H9 (cell line): ENCODE measurements at regions not wholly inside any gene's neighbourhood (a gene's known extent, or its start where the extent isn't known, plus 50 kb on each side); places are given as distances from the start of the nearest gene placed in this dataset.

Experiments
- DNase-seq: peaks from one replicate; pipeline ENCODE4 v3.0.0-alpha.2; 2017
- H2AFZ ChIP-seq: one replicate; pipeline ENCODE4 v1.6.1; 2013; ENCODE audit warnings: mild to moderate bottlenecking, low read length, control low read depth, moderate library complexity
- H2AK5ac ChIP-seq: 2 replicates; pipeline ENCODE4 v1.6.1; 2013; ENCODE audit warnings: low read length, control low read depth, mixed read lengths; ENCODE audit not compliant: insufficient read length
- H2BK120ac ChIP-seq: one replicate; pipeline ENCODE4 v1.6.1; 2013; ENCODE audit warnings: low read depth, mild to moderate bottlenecking, low read length, control low read depth, inconsistent platforms; ENCODE audit not compliant: poor library complexity, severe bottlenecking
- H2BK12ac ChIP-seq: 2 replicates; pipeline ENCODE4 v1.6.1; 2013; ENCODE audit warnings: low read length, control low read depth, mixed read lengths, low read depth; ENCODE audit not compliant: insufficient read length
- H2BK15ac ChIP-seq: 2 replicates; pipeline ENCODE4 v1.6.1; 2013; ENCODE audit warnings: low read depth, low read length, control low read depth
- H2BK20ac ChIP-seq: one replicate; pipeline ENCODE4 v1.6.1; 2013; ENCODE audit warnings: low read depth, mild to moderate bottlenecking, low read length, control low read depth, inconsistent platforms; ENCODE audit not compliant: poor library complexity, severe bottlenecking
- H2BK5ac ChIP-seq: 2 replicates; pipeline ENCODE4 v1.6.1; 2013; ENCODE audit warnings: low read length, control low read depth, mixed read lengths; ENCODE audit not compliant: insufficient read length
- H3K14ac ChIP-seq: 2 replicates; pipeline ENCODE4 v1.6.1; 2013; ENCODE audit warnings: low read length, control low read depth; ENCODE audit not compliant: insufficient read depth
- H3K18ac ChIP-seq: 2 replicates; pipeline ENCODE4 v1.6.1; 2013; ENCODE audit warnings: low read depth, mild to moderate bottlenecking, mixed read lengths, low read length, control low read depth; ENCODE audit not compliant: insufficient read length
- H3K23ac ChIP-seq: 2 replicates; pipeline ENCODE4 v1.6.1; 2013; ENCODE audit warnings: low read length, control low read depth, mixed read lengths, low read depth; ENCODE audit not compliant: insufficient read length
- H3K23me2 ChIP-seq: 2 replicates; pipeline ENCODE4 v1.6.1; 2013; ENCODE audit warnings: low read depth, mild to moderate bottlenecking, mixed read lengths, low read length, control low read depth; ENCODE audit not compliant: insufficient read length, poor library complexity, severe bottlenecking
- H3K27ac ChIP-seq: 2 replicates; pipeline ENCODE4 v1.5.1; 2013; ENCODE audit warnings: low read length, control low read depth, mixed read lengths, low read depth; ENCODE audit not compliant: insufficient read length
- H3K27me3 ChIP-seq: 2 replicates; pipeline ENCODE4 v1.6.1; 2013; ENCODE audit warnings: low read length, control low read depth, inconsistent platforms; ENCODE audit not compliant: insufficient read depth
- H3K4ac ChIP-seq: 2 replicates; pipeline ENCODE4 v1.6.1; 2013; ENCODE audit warnings: low read depth, mild to moderate bottlenecking, control low read depth, inconsistent platforms, low read length, moderate library complexity
- H3K4me1 ChIP-seq: 2 replicates; pipeline ENCODE4 v1.6.1; 2013; ENCODE audit warnings: low read length, control low read depth, inconsistent platforms; ENCODE audit not compliant: insufficient read depth
- H3K4me2 ChIP-seq: 2 replicates; pipeline ENCODE4 v1.6.1; 2013; ENCODE audit warnings: low read length, control low read depth, mixed read lengths; ENCODE audit not compliant: insufficient read length, insufficient read depth
- H3K56ac ChIP-seq: 2 replicates; pipeline ENCODE4 v1.6.1; 2013; ENCODE audit warnings: low read depth, mild to moderate bottlenecking, mixed read lengths, low read length, control low read depth; ENCODE audit not compliant: insufficient read length
- H3K79me1 ChIP-seq: 2 replicates; pipeline ENCODE4 v1.6.1; 2013; ENCODE audit warnings: low read depth, mild to moderate bottlenecking, moderate library complexity, low read length, control low read depth, inconsistent platforms; ENCODE audit not compliant: insufficient read depth, poor library complexity, severe bottlenecking
- H3K79me2 ChIP-seq: 2 replicates; pipeline ENCODE4 v1.6.1; 2013; ENCODE audit warnings: low read length, control low read depth, inconsistent platforms; ENCODE audit not compliant: insufficient read depth
- H3K9ac ChIP-seq: 2 replicates; pipeline ENCODE4 v1.6.1; 2013; ENCODE audit warnings: low read length, control low read depth, mixed read lengths; ENCODE audit not compliant: insufficient read length; ENCODE audit errors: extremely low read depth
- H3K9me3 ChIP-seq: one replicate; pipeline ENCODE4 v1.6.1; 2013; ENCODE audit warnings: low read depth, low read length, inconsistent platforms; ENCODE audit not compliant: control insufficient read depth
- H3T11ph ChIP-seq: one replicate; pipeline ENCODE4 v1.6.1; 2013; ENCODE audit warnings: mild to moderate bottlenecking, low read length, control low read depth, inconsistent platforms
- H4K20me1 ChIP-seq: one replicate; pipeline ENCODE4 v1.6.1; 2013; ENCODE audit not compliant: control insufficient read depth, insufficient read length, insufficient read depth
- H4K5ac ChIP-seq: 2 replicates; pipeline ENCODE4 v1.6.1; 2013; ENCODE audit warnings: low read depth, mild to moderate bottlenecking, mixed read lengths, low read length, control low read depth; ENCODE audit not compliant: insufficient read length
- H4K8ac ChIP-seq: replicated peaks from 2 replicates; pipeline ENCODE4 v1.6.1; 2013; ENCODE audit warnings: low read length, control low read depth, mixed read lengths, low read depth; ENCODE audit not compliant: insufficient read length
- H4K91ac ChIP-seq: 2 replicates; pipeline ENCODE4 v1.6.1; 2013; ENCODE audit warnings: low read depth, mild to moderate bottlenecking, moderate library complexity, mixed read lengths, low read length, control low read depth; ENCODE audit not compliant: insufficient read length
- H3K27ac Mint-ChIP-seq, 3 experiments: 2 replicates in 2 of 3; 3 replicates in 1 of 3; pipeline ENCODE4 v1.8.0; 2020 to 2021; ENCODE audit warnings: mixed read lengths in 3 of 3, mild to moderate bottlenecking in 1 of 3, moderate library complexity in 1 of 3
- H3K27me3 Mint-ChIP-seq: 2 replicates; pipeline ENCODE4 v1.8.0; 2021; ENCODE audit warnings: low read depth, mild to moderate bottlenecking, moderate library complexity, mixed read lengths
- H3K36me3 Mint-ChIP-seq, 3 experiments: 2 replicates in 2 of 3; 3 replicates in 1 of 3; pipeline ENCODE4 v1.8.0; 2020 to 2021; ENCODE audit warnings: low read depth in 3 of 3, mixed read lengths in 3 of 3; ENCODE audit not compliant: insufficient read depth in 1 of 3
- H3K4me1 Mint-ChIP-seq, 2 experiments: 2 replicates each; pipeline ENCODE4 v1.8.0; 2020; ENCODE audit warnings: mixed read lengths in 2 of 2
- H3K4me3 Mint-ChIP-seq, 2 experiments: 2 replicates in 1 of 2; 3 replicates in 1 of 2; pipeline ENCODE4 v1.8.0; 2020 to 2021; ENCODE audit warnings: mild to moderate bottlenecking in 2 of 2, mixed read lengths in 2 of 2, moderate library complexity in 1 of 2
- H3K9me3 Mint-ChIP-seq, 2 experiments: 2 replicates in 1 of 2; 3 replicates in 1 of 2; pipeline ENCODE4 v1.8.0; 2020; ENCODE audit warnings: mild to moderate bottlenecking in 2 of 2, mixed read lengths in 2 of 2, moderate library complexity in 1 of 2
- CTCF ChIP-seq: fragments of 200-600 bp; sonication (generic); conservative IDR thresholded peaks from 3 replicates; pipeline ENCODE4 v1.8.0; 2021; ENCODE audit warnings: antibody characterized with exemption, mild to moderate bottlenecking
- WGBS: extraction: QIAGEN DNeasy Blood & Tissue Kit; methylation state at CpG from one replicate; pipeline ENCODE4 v1.1.7; 2013; ENCODE audit warnings: missing lambda C conversion rate, low lambda C conversion rate, mixed read lengths; ENCODE audit not compliant: insufficient read length; ENCODE audit errors: extremely low coverage; 5-methylcytosine and 5-hydroxymethylcytosine counted together

DNA sequence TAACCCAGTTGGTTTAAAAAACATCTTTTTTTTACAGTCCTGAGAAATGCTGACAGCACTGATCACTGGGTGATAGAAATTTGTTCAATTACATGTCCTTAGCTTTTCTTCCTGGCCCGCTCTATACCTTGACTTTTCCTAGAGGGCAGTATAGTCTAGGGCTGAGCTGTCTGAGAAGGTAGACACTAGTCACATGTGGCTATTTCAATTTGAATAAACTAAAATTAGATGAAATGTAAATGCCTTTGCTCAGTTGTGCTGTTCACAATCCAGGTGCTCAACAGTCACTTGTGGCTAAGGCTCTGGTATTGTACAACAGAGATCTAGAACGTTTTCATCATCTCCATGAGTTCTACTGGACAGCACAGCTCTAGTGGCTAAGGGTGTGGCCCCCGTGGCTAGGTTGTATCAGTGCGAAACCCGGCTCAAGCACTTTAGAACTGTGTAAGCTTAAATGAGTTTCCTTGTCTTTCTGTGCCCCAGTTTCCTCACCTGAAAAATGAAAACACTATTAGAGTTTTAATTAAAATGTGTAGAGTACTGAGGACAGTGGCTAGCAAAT is 111.6 kb upstream of the WDR17 start:
- no peaks in the 10 kb centered on the region for H3K4me1 ChIP-seq
- TF ChIP-seq CTCF, result peak; percentile 69
- H3K18ac ChIP-seq, result no peak overlapping the region
- no CpG with 5 or more reads among the region's 5 CpGs for WGBS
- H2BK12ac ChIP-seq, result no peak overlapping the region
- no peak overlapping the region for H3T11ph ChIP-seq
- no peak for DNase-seq
- no peak overlapping the region for H3K9ac ChIP-seq
- Mint-ChIP-seq H3K4me1 (no peaks in the 10 kb centered on the region), H3K9me3 (no peaks in the 10 kb centered on the region; a peak in 1 of 5 replicates), H3K4me3 (no peak overlapping the region), H3K27me3 (no peaks in the 10 kb centered on the region), H3K27ac (no peak overlapping the region), H3K36me3 (no peaks in the 10 kb centered on the region; a peak in 1 of 7 replicates)
- H3K4ac ChIP-seq, result no peak overlapping the region
- H3K27ac ChIP-seq, result no peak overlapping the region
- H4K91ac ChIP-seq, result no peak overlapping the region
- H2BK20ac ChIP-seq, result no peak overlapping the region
- H3K14ac ChIP-seq, result no peak overlapping the region
- H4K20me1 ChIP-seq, result no peaks in the 10 kb centered on the region
- H3K23me2 ChIP-seq, result no peaks in the 10 kb centered on the region
- no peak overlapping the region for H2BK15ac ChIP-seq
- no peaks in the 10 kb centered on the region for H3K9me3 ChIP-seq
- no peak overlapping the region for H2AK5ac ChIP-seq
- no peak overlapping the region for H2BK120ac ChIP-seq
- H3K4me2 ChIP-seq, result no peak overlapping the region
- H3K23ac ChIP-seq, result no peak overlapping the region
- no peaks in the 10 kb centered on the region for H3K27me3 ChIP-seq
- no peak overlapping the region for H2AFZ ChIP-seq
- H4K5ac ChIP-seq, result no peak overlapping the region
- H3K79me2 ChIP-seq, result no peaks in the 10 kb centered on the region
- no peak overlapping the region for H4K8ac ChIP-seq
- no peak overlapping the region for H2BK5ac ChIP-seq
- no peak overlapping the region for H3K56ac ChIP-seq
- H3K79me1 ChIP-seq, result no peaks in the 10 kb centered on the region
